Stimulated activated CD8-positive, alpha-beta memory T cell treated with anti-CD3 and anti-CD28 coated beads, Interleukin-15, amount 100 ng/mL, for 1 hour (primary cell): ENCODE measurements at regions not wholly inside any gene's neighbourhood (a gene's known extent, or its start where the extent isn't known, plus 50 kb on each side); places are given as distances from the start of the nearest gene placed in this dataset.

Experiments
- DNase-seq: peaks from one replicate; pipeline ENCODE4 v3.0.0-alpha.2; 2020; ENCODE audit warnings: low read depth

DNA sequence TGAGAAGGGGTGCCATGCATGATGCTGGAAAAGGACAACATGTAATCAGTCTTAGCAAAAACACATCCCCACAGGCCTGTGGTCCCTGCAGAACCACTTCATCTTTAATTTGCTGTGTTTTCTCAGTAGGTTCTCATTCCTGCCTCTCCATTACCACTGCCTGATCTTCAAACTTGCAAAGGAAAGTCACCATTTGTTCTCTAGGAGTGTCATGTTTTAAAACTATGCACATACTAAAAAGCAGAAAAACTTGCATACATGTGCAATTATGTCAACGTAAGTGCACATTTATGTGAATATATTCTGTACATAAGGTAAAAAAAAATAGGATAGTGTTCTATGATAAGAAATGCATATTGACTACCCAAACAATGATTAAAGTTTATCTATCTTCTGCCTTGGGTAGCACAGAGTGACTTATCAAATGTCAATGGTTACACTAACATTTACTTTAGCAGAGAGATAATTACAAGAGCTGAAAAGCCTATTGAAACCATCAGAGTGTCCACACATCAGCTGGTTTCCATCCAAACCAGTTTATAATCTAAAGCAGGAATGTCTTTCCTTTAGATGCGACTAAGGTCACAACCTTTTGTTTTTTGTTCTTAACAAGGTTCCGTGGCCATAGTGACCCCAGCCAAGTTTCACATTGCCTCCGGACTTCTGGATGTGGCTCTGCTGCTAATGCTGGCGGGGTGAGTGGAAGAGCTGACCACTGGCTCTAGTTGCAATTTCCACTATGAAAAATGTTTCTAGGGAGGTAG is 58.7 kb upstream of the RMDN2 start:
- no peak for DNase-seq

DNA sequence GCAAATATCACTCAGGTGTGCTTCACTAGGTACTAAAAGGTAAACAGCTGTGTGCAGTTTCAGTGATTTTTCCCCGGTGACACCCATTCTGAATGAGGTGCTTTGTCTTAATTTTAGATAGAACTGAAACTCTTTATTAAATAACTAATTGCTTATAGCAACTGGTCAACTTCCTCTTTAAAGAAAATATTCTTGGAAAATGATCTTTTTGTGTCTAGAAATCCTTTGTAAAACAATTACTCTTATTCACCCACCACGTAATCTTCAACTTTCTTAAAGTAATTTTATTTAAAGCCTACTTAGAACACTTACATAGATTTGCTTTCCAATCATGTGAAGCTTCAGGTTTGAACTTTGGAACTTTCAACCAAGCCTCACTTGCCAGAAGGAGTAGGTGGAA is 57.9 kb upstream of the RMDN2 start:
- no peak for DNase-seq

GRCh38 chr2:37868866-37869265 is 56.2 kb upstream of the RMDN2 start:
- no peak for DNase-seq

DNA sequence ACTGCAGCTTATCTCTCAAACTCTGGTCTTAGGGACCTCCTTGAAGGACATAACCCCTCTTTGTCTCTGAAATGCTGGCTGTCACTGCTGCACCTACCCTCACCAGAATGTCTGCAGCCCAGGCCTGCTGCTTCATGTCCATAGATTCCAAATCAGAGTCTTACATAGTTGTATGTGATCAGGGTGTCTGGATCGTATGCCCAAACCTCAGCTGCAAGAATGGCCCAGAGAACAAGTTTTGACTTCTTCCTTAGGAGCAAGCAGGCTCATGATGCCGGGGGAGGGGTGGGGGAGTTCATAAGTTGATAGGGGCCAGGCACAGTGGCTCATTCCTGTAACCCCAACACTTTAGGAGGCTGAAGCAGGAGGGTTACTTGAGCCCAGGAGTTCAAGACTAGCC is 55.8 kb upstream of the RMDN2 start:
- no peak for DNase-seq

DNA sequence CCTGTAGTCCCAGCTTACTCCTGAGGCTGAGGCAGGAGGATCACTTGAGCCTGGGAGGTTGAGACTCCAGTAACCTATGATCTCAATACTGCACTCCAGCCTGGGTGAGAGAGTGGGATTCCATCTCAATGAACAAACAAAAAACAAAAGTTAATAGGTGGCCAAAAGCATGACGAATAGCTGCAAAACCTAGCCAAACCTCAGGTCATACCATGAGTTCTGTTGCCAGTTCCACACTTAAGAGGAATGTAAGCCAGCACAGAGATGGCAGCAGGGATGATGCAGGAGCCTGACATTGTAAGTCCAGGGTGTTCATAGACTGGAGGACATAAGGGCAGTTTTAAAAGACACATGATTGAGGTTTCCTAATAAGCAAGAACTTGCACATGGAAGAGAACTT is 55.3 kb upstream of the RMDN2 start:
- DNase-seq = no peak

- no peak for DNase-seq
Observed at GRCh38 chr2:37870829-37871228, 54.3 kb upstream of the RMDN2 start.

DNA sequence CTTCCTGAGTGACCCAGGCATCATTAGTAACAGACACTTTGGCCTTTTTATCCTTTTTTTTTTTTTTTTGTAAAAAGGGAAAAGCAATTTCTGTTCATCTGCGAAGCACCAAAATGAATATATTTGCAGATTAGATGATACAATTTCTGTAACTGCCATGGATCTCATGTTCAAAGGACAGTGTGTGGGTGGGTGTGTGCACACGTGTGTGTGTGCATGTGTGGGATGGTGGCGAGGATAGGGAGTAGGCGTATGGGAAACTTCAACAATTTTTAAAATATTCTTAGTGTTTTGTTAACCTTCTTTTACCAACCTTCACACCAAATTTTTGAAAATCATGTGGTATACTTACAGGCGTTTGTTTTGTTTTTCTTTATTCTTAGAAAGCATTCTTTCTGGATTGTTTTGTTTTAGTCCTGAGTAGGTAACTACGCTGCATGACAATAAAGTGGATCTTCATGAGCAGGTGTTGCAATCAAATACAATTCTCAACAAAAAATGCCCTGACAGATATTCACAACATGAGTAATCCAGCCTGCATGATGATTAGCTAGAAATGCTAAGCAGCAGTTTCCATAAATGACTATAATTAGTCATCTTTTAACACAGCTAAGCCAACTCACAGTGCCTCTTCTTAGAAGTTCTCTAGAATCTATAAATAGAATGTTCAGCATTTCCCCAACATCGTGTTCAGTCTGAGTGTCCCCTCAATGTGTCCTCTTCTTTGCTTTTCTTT is 53.5 kb upstream of the RMDN2 start:
- DNase-seq = no peak

- DNase-seq = no peak
Observed at GRCh38 chr2:37872192-37872750, 52.8 kb upstream of the RMDN2 start.

DNA sequence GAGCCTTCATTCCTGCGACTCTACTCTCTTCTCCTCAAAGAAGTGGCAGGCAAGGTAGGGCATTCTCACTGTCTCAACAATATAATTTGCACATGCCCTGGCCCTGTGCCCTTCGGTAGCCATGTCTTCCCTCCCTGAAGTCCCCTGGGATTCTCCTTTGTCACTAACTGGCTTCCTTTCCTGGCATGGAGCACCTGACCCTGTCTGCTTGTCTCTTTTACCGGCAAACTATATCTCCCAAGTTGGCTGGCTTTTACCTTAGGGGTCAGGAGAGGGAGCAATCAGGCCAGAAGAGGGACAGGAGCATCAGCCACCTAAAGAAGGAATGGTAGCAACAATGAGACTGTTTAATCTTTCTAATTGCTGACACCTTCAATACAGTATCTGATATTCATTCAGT is 51.9 kb upstream of the RMDN2 start:
- DNase-seq = no peak

DNA sequence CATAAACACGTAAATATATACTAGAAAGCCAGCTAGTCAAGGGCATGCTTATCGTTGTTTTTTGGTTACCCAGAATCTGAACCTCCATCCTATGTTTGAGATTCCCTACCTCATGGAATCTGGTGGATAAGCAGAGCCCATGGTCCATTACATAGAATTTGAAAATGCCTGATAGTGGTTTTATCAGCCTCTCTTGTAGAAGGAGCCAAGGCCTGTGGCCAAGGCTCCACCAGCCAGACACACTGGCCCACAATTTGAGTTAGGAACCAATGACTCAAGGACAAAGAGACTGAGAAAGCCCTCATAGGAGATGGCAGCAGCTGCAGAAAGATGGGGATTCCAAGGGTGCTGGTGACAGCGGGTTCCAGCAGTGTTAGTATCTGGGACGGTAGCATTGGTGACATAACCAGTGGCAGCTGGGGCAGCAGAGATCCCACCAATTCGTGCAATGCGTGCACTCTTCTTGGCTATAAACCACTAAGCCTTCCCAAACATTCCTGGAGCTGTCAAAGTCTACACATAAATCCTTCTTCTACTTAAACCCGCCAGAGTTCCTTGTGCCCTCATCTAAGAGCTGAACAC is 51.2 kb upstream of the RMDN2 start:
- DNase-seq = no peak

- DNase-seq = no peak
Observed at GRCh38 chr2:37874470-37874869, 50.6 kb upstream of the RMDN2 start.
